NCI-H345 treated with DMSO at 0.1 percent for 48 hours (cell line): ENCODE measurements at regions not wholly inside any gene's neighbourhood (a gene's known extent, or its start where the extent isn't known, plus 50 kb on each side); places are given as distances from the start of the nearest gene placed in this dataset.

Experiments
- DNase-seq: peaks from one replicate; lab custom pipeline; 2025; ENCODE audit not compliant: unreplicated experiment; lab: John Stamatoyannopoulos, UW

DNA sequence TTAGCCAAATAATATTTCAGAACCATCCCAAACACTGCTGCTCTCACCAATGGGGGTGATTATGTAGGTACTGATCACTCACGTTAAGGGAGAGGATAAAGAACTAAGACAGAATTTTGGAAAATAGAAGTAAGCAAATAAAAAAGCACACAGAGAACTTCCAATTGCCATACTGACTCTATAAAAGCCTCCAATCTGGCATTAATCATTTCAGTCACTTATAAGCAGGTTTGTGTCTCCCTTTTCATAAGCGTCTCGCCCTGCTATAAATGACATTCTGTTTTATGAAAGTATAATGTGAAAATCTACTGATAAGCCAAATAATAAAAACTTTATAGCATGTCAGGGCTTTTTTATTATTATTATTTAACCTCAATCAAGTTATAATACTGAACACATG is 435.2 kb downstream of the ETNK1 start:
- DNase-seq: no peak

GRCh38 chr12:23063206-23063605 is 438.2 kb downstream of the ETNK1 start:
- no peak for DNase-seq

GRCh38 chr12:23066095-23066494 is 441.1 kb downstream of the ETNK1 start:
- no peak for DNase-seq

- no peak for DNase-seq
Observed at GRCh38 chr12:23083267-23083666, 458.3 kb downstream of the ETNK1 start.

GRCh38 chr12:23084236-23084995 is 459.4 kb downstream of the ETNK1 start:
- peak; percentile 38 for DNase-seq

DNA sequence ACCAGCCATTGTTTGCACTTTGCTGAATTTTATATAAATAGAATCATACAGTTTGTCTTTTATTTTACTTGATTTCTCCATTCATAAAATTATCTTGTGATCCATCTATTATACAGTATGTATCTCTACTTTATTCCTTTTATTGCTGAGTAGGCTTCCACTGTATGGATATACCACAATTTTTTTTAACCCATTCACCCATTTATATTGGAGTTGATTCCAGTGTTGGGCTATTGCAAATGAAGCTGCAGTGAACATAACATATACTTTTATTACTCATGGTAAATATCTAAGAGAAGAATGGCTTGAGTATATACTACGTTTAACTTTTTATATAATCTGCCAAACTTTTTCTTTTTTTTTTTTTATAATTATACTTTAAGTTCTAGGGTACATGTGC is 463.6 kb downstream of the ETNK1 start:
- DNase-seq: no peak

GRCh38 chr12:23093488-23093887 is 468.5 kb downstream of the ETNK1 start:
- no peak for DNase-seq

GRCh38 chr12:23096321-23096720 is 471.4 kb downstream of the ETNK1 start:
- DNase-seq: no peak

- DNase-seq: no peak
Observed at GRCh38 chr12:23098110-23098509, 473.1 kb downstream of the ETNK1 start.

DNA sequence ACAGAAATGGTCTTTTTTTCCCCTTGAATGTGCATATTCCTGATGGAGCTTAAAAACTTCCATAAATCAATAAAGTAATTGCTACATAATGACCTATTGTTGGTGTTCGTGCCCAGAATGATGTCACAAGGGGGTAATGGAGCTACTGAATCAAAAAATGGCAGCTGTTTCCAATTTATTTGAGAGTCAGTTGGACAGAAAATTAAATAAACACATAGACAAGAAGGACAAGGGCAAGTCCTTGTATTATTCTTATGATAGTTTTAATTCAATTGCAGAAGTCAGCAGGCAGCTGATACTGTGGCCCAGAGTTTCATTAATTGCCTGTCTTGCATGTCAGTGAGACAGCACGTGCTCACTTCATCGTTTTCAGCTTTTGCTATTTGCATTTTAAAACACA is 473.5 kb downstream of the ETNK1 start:
- DNase-seq: no peak

GRCh38 chr12:23099104-23099503 is 474.1 kb downstream of the ETNK1 start:
- no peak for DNase-seq

- no peak for DNase-seq
Observed at GRCh38 chr12:23099604-23100003, 474.6 kb downstream of the ETNK1 start.

DNA sequence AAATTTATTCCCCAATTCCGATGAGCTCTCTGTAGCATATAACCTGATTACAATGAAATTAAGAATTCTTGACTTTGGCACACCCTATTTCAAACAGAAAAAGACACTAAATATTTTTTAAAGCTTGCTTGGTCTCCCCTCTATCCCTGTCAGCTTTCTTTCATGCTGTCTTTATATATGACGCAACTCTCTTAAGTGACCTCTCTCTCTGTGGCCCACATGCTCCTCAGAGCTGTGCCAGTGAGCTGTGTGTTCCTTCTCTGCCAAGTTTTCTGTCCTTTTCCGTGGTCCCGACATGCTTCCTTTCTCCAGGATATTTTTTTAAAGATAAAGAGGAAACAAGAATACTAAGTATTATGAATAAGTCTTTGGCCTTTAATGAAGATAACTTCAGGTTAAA is 484.0 kb downstream of the ETNK1 start:
- DNase-seq: no peak

GRCh38 chr12:23113781-23114180 is 488.8 kb downstream of the ETNK1 start:
- no peak for DNase-seq

DNA sequence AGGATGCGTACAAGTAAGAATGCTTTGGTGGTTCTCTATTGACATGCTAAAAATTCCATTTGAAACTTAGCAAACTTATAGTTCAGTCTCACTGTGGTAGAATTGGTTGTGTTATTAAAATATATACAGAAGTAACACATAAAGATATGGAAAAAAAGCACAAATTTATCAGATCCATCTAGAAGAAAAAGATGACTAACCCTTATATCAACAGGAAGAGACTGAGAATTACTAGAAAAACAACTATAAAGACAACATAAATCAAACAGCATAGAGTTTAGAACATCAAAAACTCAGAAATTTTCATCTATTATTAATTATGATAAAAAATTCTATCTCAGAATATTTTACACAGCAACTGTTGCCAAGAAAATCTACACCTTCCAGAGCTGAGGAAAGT is 491.0 kb downstream of the ETNK1 start:
- DNase-seq: no peak

DNA sequence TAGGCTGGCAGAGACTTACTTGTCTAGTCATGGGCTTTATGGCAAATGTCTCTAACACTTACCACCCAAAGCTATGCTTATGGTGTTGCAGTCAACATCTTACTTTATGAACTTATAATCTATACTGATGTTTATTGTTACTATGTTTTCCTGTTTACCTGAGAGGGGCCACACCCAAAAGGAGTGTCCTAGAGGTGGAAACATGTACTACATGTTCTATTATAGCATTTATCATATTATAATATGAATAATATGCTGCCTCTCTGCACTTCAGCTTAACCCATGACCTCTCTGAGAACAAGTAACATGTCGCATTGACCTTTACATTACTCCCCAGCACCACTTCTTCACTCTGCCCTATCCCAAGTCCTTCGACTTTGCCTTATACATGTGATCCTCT is 501.8 kb downstream of the ETNK1 start:
- DNase-seq: no peak

DNA sequence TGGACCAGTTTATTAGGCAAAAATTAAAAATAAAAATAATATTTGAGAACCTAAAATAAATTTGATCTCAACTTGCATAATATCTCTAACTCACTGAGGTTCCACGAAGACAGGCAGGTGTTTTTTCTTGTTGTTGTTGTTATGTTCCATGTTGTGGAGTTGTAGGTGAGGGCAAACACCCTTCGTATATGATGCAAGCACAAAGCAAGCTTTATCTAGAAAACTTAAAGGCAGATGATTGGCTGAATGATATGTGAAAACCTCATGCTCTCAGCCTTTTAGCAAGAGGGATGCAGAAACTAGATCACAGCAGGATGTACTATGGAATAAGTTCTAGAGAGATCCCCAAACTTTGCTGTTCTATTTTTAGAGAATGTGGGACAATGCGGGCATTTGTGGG is 502.7 kb downstream of the ETNK1 start:
- DNase-seq: no peak

DNA sequence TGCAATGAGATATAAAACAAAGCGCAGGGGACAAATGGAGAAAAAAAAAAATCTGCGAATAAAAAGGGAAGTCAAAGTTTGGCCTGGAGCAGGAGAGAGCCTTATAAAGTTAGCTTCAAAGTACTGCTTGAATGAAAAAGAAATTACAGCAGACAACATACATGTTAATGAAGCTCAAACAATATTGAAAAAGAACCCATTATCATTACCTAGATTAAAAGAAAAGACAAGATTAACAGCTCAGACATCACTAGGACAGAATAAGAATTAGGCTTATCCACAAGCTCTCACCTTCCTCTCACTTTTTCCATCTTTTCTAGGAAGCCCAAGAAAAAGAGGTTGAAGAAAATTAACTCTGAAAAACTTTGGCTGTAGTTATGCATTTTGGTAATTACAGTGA is 503.5 kb downstream of the ETNK1 start:
- no peak for DNase-seq

DNA sequence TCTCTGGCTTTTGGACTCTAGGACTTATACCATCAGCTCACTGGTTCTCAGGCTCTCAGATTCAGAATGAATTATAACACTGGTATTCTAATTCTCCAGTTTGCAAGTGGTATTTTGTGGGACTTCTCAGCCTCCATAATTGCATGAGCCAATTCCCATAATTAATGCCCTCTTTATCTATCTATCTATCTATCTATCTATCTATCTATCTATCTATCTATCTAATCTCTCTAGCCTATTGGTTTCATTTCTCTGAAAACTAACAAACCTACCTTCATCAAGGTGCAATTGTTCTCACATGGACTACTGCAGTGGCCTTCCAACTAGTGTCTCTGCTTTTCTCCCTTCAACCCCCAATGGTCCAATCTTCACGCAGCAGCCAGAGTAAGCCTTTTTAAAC is 507.4 kb downstream of the ETNK1 start:
- no peak for DNase-seq

- DNase-seq: no peak
Observed at GRCh38 chr12:23133471-23133870, 508.5 kb downstream of the ETNK1 start.

- DNase-seq: no peak
Observed at GRCh38 chr12:23139026-23139425, 514.1 kb downstream of the ETNK1 start.

- DNase-seq: no peak
Observed at GRCh38 chr12:23140710-23141109, 515.7 kb downstream of the ETNK1 start.

DNA sequence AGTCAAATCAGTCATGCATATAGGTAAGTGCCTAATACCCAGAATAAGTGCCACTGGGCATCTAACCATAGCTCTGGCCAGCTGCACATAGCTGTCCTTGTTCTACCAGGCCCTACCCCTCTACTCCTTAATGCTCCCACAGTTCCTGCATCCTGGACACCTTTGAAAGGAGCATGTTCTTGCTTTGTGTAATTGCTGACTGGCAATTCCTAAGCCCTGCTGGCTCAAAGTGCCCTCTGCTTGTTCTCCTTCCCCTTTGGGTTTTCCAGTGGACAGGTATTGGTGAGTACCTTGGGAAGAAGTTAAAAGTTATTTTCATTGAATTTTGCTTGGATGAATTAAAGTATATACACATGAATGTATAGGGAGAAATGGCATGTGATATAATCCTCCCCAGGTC is 516.4 kb downstream of the ETNK1 start:
- DNase-seq: no peak
